Neural cell (in vitro differentiated cells): ENCODE measurements at regions not wholly inside any gene's neighbourhood (a gene's known extent, or its start where the extent isn't known, plus 50 kb on each side); places are given as distances from the start of the nearest gene placed in this dataset.

Experiments
- H2AFZ ChIP-seq: fragments of 200-600, 300-800 bp; sonication (generic), shearing (Covaris generic); 2 replicates; pipeline ENCODE4 v1.6.0; 2014; ENCODE audit warnings: low read depth, mild to moderate bottlenecking, antibody characterized with exemption, low read length, moderate library complexity
- H3F3A ChIP-seq: fragments of 200-600 bp; shearing (Covaris generic); 2 replicates; pipeline ENCODE4 v1.6.1; 2016; ENCODE audit warnings: mild to moderate bottlenecking, moderate library complexity, mixed read lengths, antibody characterized with exemption, low read length; ENCODE audit not compliant: insufficient read depth, poor library complexity, severe bottlenecking
- H3K27ac ChIP-seq: fragments of 200-600, 300-800 bp; sonication (generic), shearing (Covaris generic); 2 replicates; pipeline ENCODE4 v1.5.1; 2014; ENCODE audit warnings: mild to moderate bottlenecking, low read length, moderate library complexity
- H3K27me3 ChIP-seq: fragments of 300-800, 200-600 bp; sonication (generic), shearing (Covaris generic); 2 replicates; pipeline ENCODE4 v1.6.0; 2014; ENCODE audit warnings: mild to moderate bottlenecking, low read depth, low read length, moderate library complexity; ENCODE audit not compliant: insufficient read depth
- H3K36me3 ChIP-seq: fragments of 300-800, 200-600 bp; sonication (generic), shearing (Covaris generic); 2 replicates; pipeline ENCODE4 v1.5.1; 2014; ENCODE audit warnings: mild to moderate bottlenecking, antibody characterized with exemption, low read length, moderate library complexity; ENCODE audit not compliant: insufficient read depth
- H3K4me2 ChIP-seq: fragments of 300-800, 200-600 bp; sonication (generic), shearing (Covaris generic); 2 replicates; pipeline ENCODE4 v1.6.0; 2014; ENCODE audit warnings: mild to moderate bottlenecking, low read length
- H3K4me3 ChIP-seq: fragments of 300-800, 200-600 bp; sonication (generic), shearing (Covaris generic); 2 replicates; pipeline ENCODE4 v1.5.1; 2014; ENCODE audit warnings: mild to moderate bottlenecking, low read length, moderate library complexity
- H3K79me2 ChIP-seq: fragments of 200-600 bp; shearing (Covaris generic); replicated peaks from 2 replicates; pipeline ENCODE4 v1.6.0; 2014; ENCODE audit warnings: mild to moderate bottlenecking, low read length, moderate library complexity; ENCODE audit not compliant: insufficient read depth
- H3K9ac ChIP-seq: fragments of 300-800, 200-600 bp; sonication (generic), shearing (Covaris generic); 2 replicates; pipeline ENCODE4 v1.6.1; 2016; ENCODE audit warnings: mild to moderate bottlenecking, low read length, mixed read lengths
- H3K9me2 ChIP-seq: fragments of 200-600 bp; shearing (Covaris generic); 2 replicates; pipeline ENCODE4 v1.6.1; 2016; ENCODE audit warnings: mild to moderate bottlenecking, low read length, mixed read lengths; ENCODE audit not compliant: insufficient read depth
- H3K9me3 ChIP-seq: fragments of 200-600, 300-800 bp; sonication (generic), shearing (Covaris generic); 2 replicates; pipeline ENCODE4 v1.6.1; 2016; ENCODE audit warnings: mild to moderate bottlenecking, mixed run types, low read length, moderate library complexity, mixed read lengths
- H4K20me1 ChIP-seq: fragments of 200-600 bp; shearing (Covaris generic); 2 replicates; pipeline ENCODE4 v1.6.1; 2016; ENCODE audit warnings: mild to moderate bottlenecking, mixed run types; ENCODE audit not compliant: insufficient read depth
- EP300 ChIP-seq: fragments of 450-650 bp; conservative IDR thresholded peaks from 2 replicates; pipeline ENCODE4 v1.6.1; 2014; ENCODE audit warnings: antibody characterized with exemption, mild to moderate bottlenecking, moderate library complexity; ENCODE audit not compliant: poor library complexity, severe bottlenecking
- EZH2 ChIP-seq: fragments of 200-600, 300-800 bp; shearing (Covaris generic), sonication (generic); IDR thresholded peaks from 2 replicates; pipeline ENCODE4 v1.6.1; 2014; ENCODE audit warnings: antibody characterized with exemption, low read length, borderline replicate concordance, mild to moderate bottlenecking; ENCODE audit not compliant: insufficient read depth, poor library complexity, severe bottlenecking
- MXI1 ChIP-seq: fragments of 450-650 bp; conservative IDR thresholded peaks from 2 replicates; pipeline ENCODE4 v1.6.1; 2014; ENCODE audit warnings: antibody characterized with exemption, mild to moderate bottlenecking; ENCODE audit not compliant: poor library complexity, severe bottlenecking
- POLR2AphosphoS5 ChIP-seq: IDR thresholded peaks from 2 replicates; pipeline ENCODE4 v1.6.1; 2012
- RAD21 ChIP-seq: fragments of 450-650 bp; conservative IDR thresholded peaks from 2 replicates; pipeline ENCODE4 v1.6.1; 2014; ENCODE audit warnings: antibody characterized with exemption, mild to moderate bottlenecking, moderate library complexity
- REST ChIP-seq: IDR thresholded peaks from 2 replicates; pipeline ENCODE4 v1.6.1; 2012; ENCODE audit warnings: borderline replicate concordance
- SMC3 ChIP-seq: fragments of 450-650 bp; conservative IDR thresholded peaks from 2 replicates; pipeline ENCODE4 v1.6.1; 2014; ENCODE audit warnings: antibody characterized with exemption, mild to moderate bottlenecking, moderate library complexity; ENCODE audit not compliant: poor library complexity
- TAF1 ChIP-seq: IDR thresholded peaks from 2 replicates; pipeline ENCODE4 v1.6.1; 2012; ENCODE audit warnings: low read depth
- TF ChIP-seq, protein P1 (sequence below): fragments of 450-650 bp; IDR thresholded peaks from 2 replicates; pipeline ENCODE4 v1.5.1; 2014; ENCODE audit warnings: antibody characterized with exemption, mild to moderate bottlenecking, moderate library complexity; ENCODE audit not compliant: poor library complexity, severe bottlenecking

DNA sequence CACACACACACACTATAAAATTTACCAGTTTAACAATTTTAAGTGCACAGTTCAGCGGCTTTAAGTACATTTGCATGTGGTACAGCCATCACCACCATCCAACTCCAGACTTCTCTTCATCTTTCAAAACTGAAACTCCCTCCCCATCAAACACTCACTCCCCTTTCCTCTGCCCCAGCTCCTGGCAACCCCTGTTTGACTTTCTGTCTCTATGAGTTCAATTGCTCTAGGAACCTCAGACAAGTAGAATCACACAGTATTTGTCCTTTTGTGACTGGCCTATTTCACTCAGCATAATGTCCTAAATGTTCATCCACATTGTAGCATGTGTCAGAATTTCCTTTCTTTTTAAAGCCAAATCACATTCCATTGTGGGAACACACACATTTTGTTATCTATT lies 302.8 kb upstream of the FOXQ1 start:
- Histone ChIP-seq H3F3A (no peaks in the 10 kb centered on the region), H3K9me3 (no peaks in the 10 kb centered on the region), H2AFZ (no peak overlapping the region), H3K27me3 (no peaks in the 10 kb centered on the region), H3K9ac (no peak overlapping the region), H4K20me1 (no peaks in the 10 kb centered on the region), H3K9me2 (no peaks in the 10 kb centered on the region), H3K27ac (no peak overlapping the region), H3K36me3 (no peaks in the 10 kb centered on the region), H3K4me2 (no peak overlapping the region), H3K79me2 (no peaks in the 10 kb centered on the region), H3K4me3 (no peak overlapping the region)
- TF ChIP-seq EZH2: no peak
- TF ChIP-seq REST: no peak
- TF ChIP-seq SMC3: no peak
- no peak for TF ChIP-seq TAF1
- no peak for TF ChIP-seq MXI1
- no peak for TF ChIP-seq EP300
- TF ChIP-seq, protein P1, sequence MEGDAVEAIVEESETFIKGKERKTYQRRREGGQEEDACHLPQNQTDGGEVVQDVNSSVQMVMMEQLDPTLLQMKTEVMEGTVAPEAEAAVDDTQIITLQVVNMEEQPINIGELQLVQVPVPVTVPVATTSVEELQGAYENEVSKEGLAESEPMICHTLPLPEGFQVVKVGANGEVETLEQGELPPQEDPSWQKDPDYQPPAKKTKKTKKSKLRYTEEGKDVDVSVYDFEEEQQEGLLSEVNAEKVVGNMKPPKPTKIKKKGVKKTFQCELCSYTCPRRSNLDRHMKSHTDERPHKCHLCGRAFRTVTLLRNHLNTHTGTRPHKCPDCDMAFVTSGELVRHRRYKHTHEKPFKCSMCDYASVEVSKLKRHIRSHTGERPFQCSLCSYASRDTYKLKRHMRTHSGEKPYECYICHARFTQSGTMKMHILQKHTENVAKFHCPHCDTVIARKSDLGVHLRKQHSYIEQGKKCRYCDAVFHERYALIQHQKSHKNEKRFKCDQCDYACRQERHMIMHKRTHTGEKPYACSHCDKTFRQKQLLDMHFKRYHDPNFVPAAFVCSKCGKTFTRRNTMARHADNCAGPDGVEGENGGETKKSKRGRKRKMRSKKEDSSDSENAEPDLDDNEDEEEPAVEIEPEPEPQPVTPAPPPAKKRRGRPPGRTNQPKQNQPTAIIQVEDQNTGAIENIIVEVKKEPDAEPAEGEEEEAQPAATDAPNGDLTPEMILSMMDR: no peak
- TF ChIP-seq RAD21: no peak
- no peak for TF ChIP-seq POLR2AphosphoS5

GRCh38 chr6:1007159-1007558 lies 304.7 kb upstream of the FOXQ1 start:
- H4K20me1 ChIP-seq: no peaks in the 10 kb centered on the region
- no peaks in the 10 kb centered on the region for H3K9me3 ChIP-seq
- TF ChIP-seq REST: no peak
- TF ChIP-seq EP300: no peak
- TF ChIP-seq, protein P1: no peak
- no peak for TF ChIP-seq POLR2AphosphoS5
- no peak for TF ChIP-seq SMC3
- TF ChIP-seq TAF1: no peak
- TF ChIP-seq MXI1: no peak
- no peaks in the 10 kb centered on the region for H3K27me3 ChIP-seq
- H3K4me3 ChIP-seq: no peak overlapping the region
- no peak overlapping the region for H3K9ac ChIP-seq
- H3K79me2 ChIP-seq: no peaks in the 10 kb centered on the region
- H3K27ac ChIP-seq: no peak overlapping the region
- no peaks in the 10 kb centered on the region for H3K9me2 ChIP-seq
- no peaks in the 10 kb centered on the region for H3K36me3 ChIP-seq
- no peak overlapping the region for H2AFZ ChIP-seq
- H3F3A ChIP-seq: no peaks in the 10 kb centered on the region
- no peak overlapping the region for H3K4me2 ChIP-seq
